ENCODE measurements at regions not wholly inside any gene's neighbourhood (a gene's known extent, or its start where the extent isn't known, plus 50 kb on each side); places are given as distances from the start of the nearest gene placed in this dataset.

GRCh38 chr7:10268034-10268433 lies 705.6 kb upstream of the PHF14 start:
- TF ChIP-seq CTCF (conservative IDR thresholded peaks at IDR 0.05 in 1 of 2, IDR thresholded peaks at IDR 0.05 in 1 of 2; ENCODE audit: extremely low read depth in 1 of 2, insufficient read depth in 1 of 2, low read depth in 1 of 2, low read length in 2 of 2) (no peak), EZH2 (IDR thresholded peaks at IDR 0.05; ENCODE audit: borderline replicate concordance, low read length) (no peak)

All from mammary epithelial cell (primary cell).